GM21381 (cell line): ENCODE measurements at regions not wholly inside any gene's neighbourhood (a gene's known extent, or its start where the extent isn't known, plus 50 kb on each side); places are given as distances from the start of the nearest gene placed in this dataset.

ENCODE experiments used
- ATAC-seq: cut with Tn5 transposase; IDR thresholded peaks from one replicate; pipeline ENCODE4 v1.9.1; 2021; ENCODE audit warnings: mild to moderate bottlenecking, moderate library complexity; ENCODE audit not compliant: unreplicated experiment

- no peak for ATAC-seq
Measured at GRCh38 chr6:147755999-147756398, 247.5 kb downstream of the SAMD5 start.

GRCh38 chr6:147756891-147757290, 248.4 kb downstream of the SAMD5 start:
- ATAC-seq: no peak

DNA sequence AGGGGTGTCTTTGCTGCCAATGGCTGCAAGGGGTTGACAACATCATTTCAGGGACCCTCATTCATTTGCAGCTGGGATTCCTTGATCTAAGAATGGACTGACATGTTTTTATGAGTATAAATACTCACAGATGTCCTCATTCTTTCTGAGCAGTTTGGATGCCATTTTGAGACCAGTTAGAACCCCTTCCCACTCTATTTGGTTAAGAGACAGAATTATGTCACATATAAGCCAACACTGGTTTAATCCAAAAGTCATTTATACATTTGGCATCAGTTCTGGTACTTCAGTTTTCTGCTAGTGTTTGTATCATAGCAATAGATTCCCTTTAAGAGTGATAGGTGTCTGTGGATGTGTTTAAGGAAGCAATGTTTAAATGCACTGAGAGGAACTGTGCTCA, 248.8 kb downstream of the SAMD5 start:
- no peak for ATAC-seq

GRCh38 chr6:147758303-147758702, 249.8 kb downstream of the SAMD5 start:
- ATAC-seq: no peak

GRCh38 chr6:147759093-147759492, 250.6 kb downstream of the SAMD5 start:
- ATAC-seq: no peak

DNA sequence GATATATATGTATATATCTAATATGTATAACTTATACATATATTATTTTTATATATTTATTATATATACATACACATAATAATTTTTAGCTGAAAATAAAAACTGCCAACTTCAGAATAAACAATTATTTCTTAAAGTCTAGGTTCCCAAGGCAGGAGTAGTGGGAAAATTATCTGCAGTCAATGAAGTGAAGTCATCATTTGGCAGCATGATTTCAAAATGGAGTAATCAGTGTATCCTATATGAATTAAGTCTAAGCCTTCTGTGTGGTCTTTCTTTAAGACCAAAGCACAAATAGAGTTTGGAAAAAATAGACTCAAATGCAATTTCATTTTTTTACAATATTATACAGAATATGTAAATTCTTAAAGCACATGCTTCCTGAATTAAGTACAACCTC, 251.0 kb downstream of the SAMD5 start:
- no peak for ATAC-seq

DNA sequence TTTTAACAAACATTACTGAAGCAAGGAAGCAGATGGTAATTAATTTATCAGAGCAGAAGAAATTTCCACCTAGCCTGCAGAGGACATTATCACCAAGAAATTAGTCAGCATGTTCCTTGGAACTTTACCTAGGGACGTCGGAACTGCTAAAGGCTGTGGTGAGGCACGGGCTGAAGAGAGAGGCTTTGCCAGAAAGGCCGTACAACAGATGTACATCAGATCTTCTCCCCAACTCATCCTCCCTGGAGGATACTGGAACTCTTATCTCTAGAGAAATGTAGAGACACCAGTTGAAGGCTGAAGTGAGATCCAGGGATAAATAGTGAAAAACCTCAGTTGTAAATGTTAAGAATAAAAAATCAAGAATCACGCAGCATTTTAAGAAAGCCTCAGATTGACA, 257.1 kb downstream of the SAMD5 start:
- ATAC-seq: no peak

DNA sequence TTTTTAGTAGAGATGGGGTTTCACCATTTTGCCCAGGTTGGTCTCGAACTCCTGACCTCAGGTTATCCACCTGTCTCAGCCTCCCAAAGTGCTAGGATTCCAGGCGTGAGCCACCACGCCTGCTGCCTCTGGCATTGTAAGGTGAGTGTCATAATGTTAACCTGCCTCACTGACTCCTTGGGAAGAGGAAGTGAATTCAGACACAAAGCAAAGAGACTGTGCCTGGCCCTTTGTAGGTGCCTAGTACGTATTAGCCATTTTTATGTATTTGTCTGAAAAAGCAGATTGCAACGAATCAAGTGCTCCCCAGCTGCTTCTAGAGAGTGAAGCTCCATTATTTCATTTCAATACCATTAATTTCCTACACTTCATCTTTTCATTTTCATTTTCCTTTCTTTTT, 260.5 kb downstream of the SAMD5 start:
- ATAC-seq: no peak

- no peak for ATAC-seq
Measured at GRCh38 chr6:147769496-147770087, 261.1 kb downstream of the SAMD5 start.

- no peak for ATAC-seq
Measured at GRCh38 chr6:147770221-147770620, 261.7 kb downstream of the SAMD5 start.

- no peak for ATAC-seq
Measured at GRCh38 chr6:147772724-147773123, 264.2 kb downstream of the SAMD5 start.

DNA sequence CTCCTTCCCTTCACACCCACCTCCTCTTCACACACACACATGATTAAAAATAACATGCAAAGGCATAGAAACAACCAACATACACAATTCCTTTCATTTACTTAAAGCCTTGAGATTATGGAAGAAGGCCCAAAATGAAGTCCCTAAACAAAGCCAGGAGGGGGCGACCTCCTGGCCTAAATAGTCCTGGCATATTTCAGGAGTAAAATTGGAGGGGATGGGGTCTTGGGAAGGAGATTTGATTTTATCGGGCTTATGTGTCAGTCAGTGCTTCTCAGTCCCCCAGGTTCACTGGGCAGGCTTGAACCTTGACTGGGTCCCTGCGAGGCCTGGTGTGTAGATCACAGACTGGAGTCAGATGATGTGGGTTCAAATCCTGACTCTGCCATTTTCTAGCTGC, 266.4 kb downstream of the SAMD5 start:
- no peak for ATAC-seq

- ATAC-seq: no peak
Measured at GRCh38 chr6:147776631-147777213, 268.2 kb downstream of the SAMD5 start.

DNA sequence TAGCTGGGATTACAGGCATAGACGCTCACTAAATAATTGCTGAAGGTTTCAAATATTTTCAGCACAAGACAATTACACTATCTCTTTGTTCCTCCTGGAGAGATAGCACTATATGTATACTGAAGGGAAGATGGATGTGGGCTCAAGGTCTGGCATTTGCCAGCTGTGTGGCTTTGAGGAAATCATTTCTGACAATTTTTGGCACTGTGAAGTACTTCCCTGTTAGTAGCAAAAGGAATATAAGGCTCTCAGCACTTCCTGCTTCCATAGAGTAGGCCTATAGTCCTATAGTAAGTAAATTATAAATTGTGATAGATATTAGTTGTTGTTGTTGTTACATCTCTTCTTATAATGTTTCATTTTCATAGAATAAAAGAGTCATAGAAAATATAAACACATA, 271.1 kb downstream of the SAMD5 start:
- no peak for ATAC-seq

DNA sequence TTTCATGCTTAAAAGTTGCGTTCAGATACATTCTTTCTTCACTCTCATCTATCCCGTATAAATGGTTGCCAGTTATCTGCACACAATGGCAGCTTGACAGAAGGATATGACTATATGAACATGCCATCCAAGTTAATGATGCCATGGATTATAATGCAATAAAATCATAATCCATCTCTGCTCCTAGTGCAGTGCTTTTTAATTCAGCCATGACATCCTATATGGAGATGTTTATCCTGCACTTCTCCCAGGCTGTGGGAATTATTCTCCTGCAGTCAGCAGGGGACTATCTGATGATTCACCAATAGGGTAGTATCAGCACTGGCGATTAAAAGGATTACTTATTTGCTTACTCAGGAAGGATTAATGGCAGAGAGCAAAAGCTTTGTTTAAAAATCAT, 273.8 kb downstream of the SAMD5 start:
- ATAC-seq: no peak

DNA sequence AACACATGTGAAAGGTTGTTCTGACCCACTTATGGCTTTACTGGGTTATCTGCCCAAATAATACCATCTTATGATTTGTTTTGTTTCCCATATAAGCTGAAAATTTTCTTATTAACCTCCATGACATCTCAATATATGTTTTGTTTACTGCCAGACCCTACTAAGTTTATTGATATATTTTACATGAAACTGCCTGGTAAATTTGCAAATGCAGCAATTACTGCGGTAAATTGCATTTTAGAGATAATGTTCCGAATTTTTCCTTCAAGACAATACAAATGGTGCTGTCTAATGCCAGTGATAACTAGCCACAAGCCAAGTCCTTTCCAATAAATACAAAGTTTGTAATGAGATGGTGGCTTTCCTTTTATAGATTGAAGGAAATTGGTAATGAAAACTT, 275.9 kb downstream of the SAMD5 start:
- ATAC-seq: no peak

DNA sequence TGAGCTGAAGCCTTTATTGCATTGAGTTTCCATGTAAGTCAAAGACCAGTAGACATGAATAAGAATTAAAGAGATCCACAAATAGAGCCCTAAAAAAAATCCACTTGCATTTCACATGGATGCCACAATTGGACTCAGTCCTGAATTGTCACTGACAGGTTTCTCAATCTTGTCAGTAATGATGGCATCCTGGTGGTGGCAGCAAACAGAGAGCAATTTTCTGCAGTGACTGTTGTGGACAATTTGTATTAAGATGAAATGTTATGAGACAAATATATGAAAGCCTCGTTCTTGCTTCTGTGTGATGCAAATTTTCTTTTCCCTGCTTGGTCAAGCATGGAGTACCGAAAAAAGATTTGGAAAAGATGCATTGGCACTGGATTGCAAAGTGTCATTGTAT, 278.9 kb downstream of the SAMD5 start:
- no peak for ATAC-seq

DNA sequence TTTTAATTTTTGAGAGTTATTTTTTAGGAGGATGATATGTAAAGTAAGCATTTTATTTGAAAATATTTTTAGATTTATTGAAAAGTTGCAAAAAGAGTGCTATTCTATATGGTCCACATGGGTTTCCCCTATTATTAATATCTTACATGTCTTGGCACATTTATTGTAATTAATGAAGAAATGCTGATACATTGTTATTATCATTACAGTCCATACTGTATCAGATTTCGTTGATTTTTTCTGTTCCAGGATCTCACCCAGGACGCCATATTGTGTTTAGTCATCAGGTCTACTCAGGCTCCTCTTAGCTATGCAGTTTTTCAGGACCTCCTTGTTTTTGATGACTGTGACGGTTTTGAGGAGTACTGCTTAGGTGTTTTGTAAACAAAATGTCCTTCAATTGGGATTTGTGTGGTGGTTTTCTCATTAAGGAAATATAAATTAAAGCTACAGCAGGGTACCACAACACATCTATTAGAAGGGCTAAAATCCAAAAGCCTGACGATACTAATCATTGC, 281.0 kb downstream of the SAMD5 start:
- ATAC-seq: no peak

GRCh38 chr6:147793871-147794643, 285.6 kb downstream of the SAMD5 start:
- no peak for ATAC-seq

DNA sequence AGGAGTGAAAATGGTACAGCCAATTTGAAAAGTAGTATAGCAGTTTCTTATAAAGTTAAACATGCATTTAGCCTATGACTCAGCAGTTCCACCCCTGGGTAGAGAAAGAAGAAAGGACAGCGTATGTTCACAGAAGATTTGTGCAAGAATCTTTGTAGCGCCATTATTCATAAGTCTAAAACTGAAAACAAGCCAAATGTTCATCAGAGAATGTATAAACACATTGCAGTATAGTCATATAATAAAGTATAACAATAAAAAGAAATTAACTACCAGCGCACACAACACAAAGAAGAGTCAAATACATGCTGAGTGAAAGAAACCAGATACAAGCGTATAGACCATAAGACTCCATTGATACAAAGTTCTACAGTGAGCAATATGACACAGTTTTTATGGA, 294.0 kb downstream of the SAMD5 start:
- no peak for ATAC-seq

- ATAC-seq: no peak
Measured at GRCh38 chr6:147805155-147805554, 296.7 kb downstream of the SAMD5 start.

GRCh38 chr6:147806697-147807096, 298.2 kb downstream of the SAMD5 start:
- no peak for ATAC-seq
